ENCODE measurements at regions not wholly inside any gene's neighbourhood (a gene's known extent, or its start where the extent isn't known, plus 50 kb on each side); places are given as distances from the start of the nearest gene placed in this dataset.
"Not testable (repeated sequence)": the region's sequence is repeated elsewhere in the genome, so short reads cannot be mapped to it uniquely, and the experiment has no call there.

DNA sequence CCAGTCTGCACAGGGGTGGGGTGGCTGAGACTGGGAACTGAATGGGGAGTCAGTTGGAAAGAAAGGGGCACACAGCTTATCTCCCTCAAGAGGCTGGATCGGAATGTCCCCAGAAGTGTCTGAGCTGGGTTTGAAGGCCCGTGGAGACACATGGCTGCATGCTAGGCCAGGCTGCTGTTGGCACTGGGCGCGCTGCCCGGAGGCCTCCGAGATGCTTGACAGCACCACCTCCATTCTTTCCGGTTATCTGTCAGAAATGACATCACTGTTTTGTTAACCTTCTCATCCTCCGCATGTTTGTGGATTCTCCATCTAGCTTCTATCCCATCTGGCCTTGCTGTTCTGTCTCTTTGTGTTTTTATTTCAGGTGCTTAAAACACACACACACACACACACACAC lies 85.5 kb downstream of the APIP start:
- no peaks in the 10 kb centered on the region for H3K9me3 ChIP-seq (ENCODE audit: control insufficient read depth in 1 of 2, low read length in 2 of 2)
- no peaks in the 10 kb centered on the region for H3K27me3 ChIP-seq (ENCODE audit: low read depth, low read length)
- no peak overlapping the region for H3K27ac ChIP-seq (ENCODE audit: low read length)

DNA sequence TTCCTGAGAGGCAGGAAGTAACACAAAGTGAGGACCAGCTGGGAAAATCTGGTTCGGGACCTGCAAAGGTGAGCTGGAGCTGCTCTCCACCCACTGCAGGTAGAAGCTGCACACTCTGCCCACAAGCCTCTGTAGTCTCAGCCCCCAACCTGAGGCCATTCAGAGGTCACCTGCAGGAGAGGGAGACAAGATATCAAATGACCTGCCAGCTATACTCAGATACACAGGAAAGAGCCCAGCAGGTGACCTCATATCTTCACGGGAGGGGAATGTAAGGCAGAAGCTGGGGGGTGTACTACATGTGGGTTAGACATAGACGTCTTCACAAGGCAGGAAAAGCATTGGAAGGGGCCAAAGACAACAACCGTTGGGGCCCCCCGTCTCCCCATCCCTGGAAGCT lies 86.1 kb downstream of the APIP start:
- no peak overlapping the region for H3K27ac ChIP-seq (ENCODE audit: low read length)
- H3K4me1 ChIP-seq (ENCODE audit: control insufficient read depth in 1 of 2, insufficient read depth in 2 of 2, low read length in 2 of 2) = no peaks in the 10 kb centered on the region
- H3K27me3 ChIP-seq (ENCODE audit: low read depth, low read length) = no peaks in the 10 kb centered on the region
- H3K4me3 ChIP-seq (ENCODE audit: low read depth in 1 of 2, low read length in 2 of 2) = no peak overlapping the region
- H3K36me3 ChIP-seq (ENCODE audit: control insufficient read depth in 1 of 2, insufficient read depth in 2 of 2, low read length in 2 of 2) = no peaks in the 10 kb centered on the region
- no peaks in the 10 kb centered on the region for H3K9me3 ChIP-seq (ENCODE audit: control insufficient read depth in 1 of 2, low read length in 2 of 2)

More for the DNA sequence above, 85.5 kb downstream of the APIP start:
- no peak overlapping the region for H3K4me3 ChIP-seq (ENCODE audit: low read depth in 1 of 2, low read length in 2 of 2)
- no peaks in the 10 kb centered on the region for H3K36me3 ChIP-seq (ENCODE audit: control insufficient read depth in 1 of 2, insufficient read depth in 2 of 2, low read length in 2 of 2)
- no peaks in the 10 kb centered on the region for H3K4me1 ChIP-seq (ENCODE audit: control insufficient read depth in 1 of 2, insufficient read depth in 2 of 2, low read length in 2 of 2)

DNA sequence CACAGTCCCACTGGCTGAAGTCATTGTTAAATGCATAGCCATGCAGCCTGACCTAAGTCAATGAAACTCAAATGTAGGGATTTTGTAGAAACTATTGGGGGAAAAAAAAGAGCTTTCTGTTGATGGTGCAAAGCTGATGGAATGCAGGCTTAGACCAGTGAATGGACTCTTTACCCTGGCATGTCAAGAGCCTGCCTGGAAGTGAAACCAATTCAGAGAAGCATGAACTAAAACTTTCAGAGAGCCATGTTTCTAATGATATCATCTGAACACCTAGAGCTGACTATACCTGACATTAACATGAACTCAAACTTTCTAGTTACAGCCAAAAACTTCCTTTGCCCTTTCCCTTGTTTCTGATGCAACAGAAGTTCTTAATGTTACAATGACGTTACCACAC lies 89.0 kb downstream of the APIP start:
- Histone ChIP-seq H3K27ac (ENCODE audit: low read length) (no peak overlapping the region), H3K27me3 (ENCODE audit: low read depth, low read length) (no peaks in the 10 kb centered on the region), H3K36me3 (ENCODE audit: control insufficient read depth in 1 of 2, insufficient read depth in 2 of 2, low read length in 2 of 2) (no peaks in the 10 kb centered on the region), H3K4me1 (ENCODE audit: control insufficient read depth in 1 of 2, insufficient read depth in 2 of 2, low read length in 2 of 2) (no peaks in the 10 kb centered on the region), H3K4me3 (ENCODE audit: low read depth in 1 of 2, low read length in 2 of 2) (no peak overlapping the region), H3K9me3 (ENCODE audit: control insufficient read depth in 1 of 2, low read length in 2 of 2) (no peaks in the 10 kb centered on the region)

DNA sequence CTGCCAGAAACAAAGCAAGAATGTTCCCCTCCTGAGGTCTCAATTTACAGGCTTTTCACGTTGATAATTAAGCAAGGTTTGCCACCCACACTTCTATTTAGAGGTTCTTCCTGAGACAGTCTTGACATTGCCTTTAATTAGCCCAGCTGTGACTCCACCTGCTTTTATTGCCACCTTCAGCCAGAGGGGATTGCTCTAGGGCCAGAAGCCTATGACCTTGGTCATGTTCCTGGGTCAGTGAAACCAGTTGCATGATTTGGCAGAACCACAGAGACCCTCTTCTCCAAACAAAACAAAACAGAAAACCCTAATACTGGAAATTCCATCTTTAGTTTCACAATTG lies 89.8 kb downstream of the APIP start:
- Histone ChIP-seq H3K27ac (ENCODE audit: low read length) (peak overlapping the region; percentile 32), H3K4me3 (ENCODE audit: low read depth in 1 of 2, low read length in 2 of 2) (no peak overlapping the region)

DNA sequence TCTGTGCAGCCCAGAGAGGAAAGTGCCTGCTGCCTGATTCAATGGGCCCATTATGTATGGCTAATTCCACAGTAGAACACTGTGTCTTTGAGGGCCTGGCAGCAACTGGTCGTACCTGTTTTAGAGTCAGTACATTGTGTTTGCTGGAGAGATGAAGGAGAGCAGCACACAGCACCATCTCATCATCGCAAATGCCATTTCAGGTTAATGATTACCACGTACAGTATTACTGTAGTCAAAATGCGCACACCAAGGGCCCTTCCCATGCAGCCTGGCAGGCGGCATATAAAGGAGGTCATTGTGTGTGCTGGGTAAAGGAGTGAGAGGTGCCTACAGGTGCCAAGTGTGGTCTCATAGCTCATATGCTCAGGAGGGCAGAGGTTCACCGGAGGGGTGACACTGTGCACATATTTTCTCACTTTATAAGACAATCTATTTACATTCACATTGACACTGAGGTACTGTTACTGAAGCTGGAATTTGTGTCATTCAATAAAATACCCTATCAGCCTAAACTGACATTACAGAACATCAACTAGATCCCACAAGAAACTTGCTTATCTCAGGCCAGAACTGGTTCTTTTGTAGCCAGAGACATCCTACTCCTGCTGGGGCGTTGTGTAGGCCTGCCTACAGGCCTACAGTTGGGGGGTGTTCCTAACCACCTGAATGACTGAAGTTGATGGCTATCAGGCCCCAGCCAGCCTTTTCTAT lies 90.4 kb downstream of the APIP start:
- H3K4me1 ChIP-seq (ENCODE audit: control insufficient read depth in 1 of 2, insufficient read depth in 2 of 2, low read length in 2 of 2) = no peaks in the 10 kb centered on the region
- no peaks in the 10 kb centered on the region for H3K9me3 ChIP-seq (ENCODE audit: control insufficient read depth in 1 of 2, low read length in 2 of 2)
- H3K4me3 ChIP-seq (ENCODE audit: low read depth in 1 of 2, low read length in 2 of 2) = no peak overlapping the region

More for the DNA sequence above, 89.8 kb downstream of the APIP start:
- no peaks in the 10 kb centered on the region for H3K9me3 ChIP-seq (ENCODE audit: control insufficient read depth in 1 of 2, low read length in 2 of 2)
- no peaks in the 10 kb centered on the region for H3K36me3 ChIP-seq (ENCODE audit: control insufficient read depth in 1 of 2, insufficient read depth in 2 of 2, low read length in 2 of 2)
- no peaks in the 10 kb centered on the region for H3K27me3 ChIP-seq (ENCODE audit: low read depth, low read length)
- H3K4me1 ChIP-seq (ENCODE audit: control insufficient read depth in 1 of 2, insufficient read depth in 2 of 2, low read length in 2 of 2) = no peaks in the 10 kb centered on the region

DNA sequence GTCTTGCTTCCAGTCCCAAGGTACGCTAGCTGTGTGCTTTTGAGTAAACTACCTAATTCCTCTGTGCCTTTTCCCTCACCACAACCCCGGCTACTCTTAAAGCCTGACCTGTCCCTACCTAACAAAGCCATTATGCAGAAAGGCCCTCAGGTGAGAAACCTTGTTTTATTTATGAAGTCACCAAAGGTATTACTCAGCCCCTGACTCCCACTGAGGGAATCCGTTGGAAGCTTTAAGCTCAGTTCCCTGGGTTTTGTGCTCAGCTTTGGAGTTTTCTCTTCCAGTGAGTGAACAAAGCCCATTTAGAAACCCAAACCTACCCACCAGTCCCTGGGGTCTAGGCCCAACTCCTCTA lies 90.9 kb downstream of the APIP start:
- Histone ChIP-seq H3K4me3 (ENCODE audit: low read depth in 1 of 2, low read length in 2 of 2) (no peak overlapping the region), H3K36me3 (ENCODE audit: control insufficient read depth in 1 of 2, insufficient read depth in 2 of 2, low read length in 2 of 2) (no peaks in the 10 kb centered on the region), H3K27me3 (ENCODE audit: low read depth, low read length) (no peaks in the 10 kb centered on the region), H3K4me1 (ENCODE audit: control insufficient read depth in 1 of 2, insufficient read depth in 2 of 2, low read length in 2 of 2) (no peaks in the 10 kb centered on the region), H3K9me3 (ENCODE audit: control insufficient read depth in 1 of 2, low read length in 2 of 2) (no peaks in the 10 kb centered on the region), H3K27ac (ENCODE audit: low read length) (peak overlapping the region; percentile 29)

More for the DNA sequence above, 90.4 kb downstream of the APIP start:
- peak overlapping the region; percentile 32 for H3K27ac ChIP-seq (ENCODE audit: low read length)
- H3K27me3 ChIP-seq (ENCODE audit: low read depth, low read length) = no peaks in the 10 kb centered on the region
- H3K36me3 ChIP-seq (ENCODE audit: control insufficient read depth in 1 of 2, insufficient read depth in 2 of 2, low read length in 2 of 2) = no peaks in the 10 kb centered on the region

DNA sequence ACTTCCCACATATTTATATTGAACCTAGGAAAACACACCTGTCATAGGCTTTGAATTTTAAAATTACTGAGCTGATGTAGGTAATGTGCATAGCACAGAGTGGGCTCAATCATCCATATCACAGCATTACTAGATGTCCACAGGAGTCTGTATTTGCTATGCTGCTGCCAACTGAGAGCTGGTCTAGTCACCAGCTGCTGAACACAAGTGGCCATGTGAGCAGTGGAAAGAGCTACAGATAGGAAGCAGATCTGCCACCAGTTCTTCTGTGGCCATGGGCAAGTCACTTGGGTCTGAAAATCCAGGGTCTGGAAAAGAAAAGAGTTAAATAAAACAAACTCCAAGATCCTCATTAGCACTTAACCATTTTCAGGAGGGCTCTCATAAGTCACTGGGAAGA lies 91.8 kb downstream of the APIP start:
- Histone ChIP-seq H3K36me3 (ENCODE audit: control insufficient read depth in 1 of 2, insufficient read depth in 2 of 2, low read length in 2 of 2) (no peaks in the 10 kb centered on the region), H3K4me3 (ENCODE audit: low read depth in 1 of 2, low read length in 2 of 2) (no peak overlapping the region), H3K27me3 (ENCODE audit: low read depth, low read length) (no peaks in the 10 kb centered on the region), H3K9me3 (ENCODE audit: control insufficient read depth in 1 of 2, low read length in 2 of 2) (no peaks in the 10 kb centered on the region), H3K27ac (ENCODE audit: low read length) (peak overlapping the region; percentile 24), H3K4me1 (ENCODE audit: control insufficient read depth in 1 of 2, insufficient read depth in 2 of 2, low read length in 2 of 2) (no peaks in the 10 kb centered on the region)

DNA sequence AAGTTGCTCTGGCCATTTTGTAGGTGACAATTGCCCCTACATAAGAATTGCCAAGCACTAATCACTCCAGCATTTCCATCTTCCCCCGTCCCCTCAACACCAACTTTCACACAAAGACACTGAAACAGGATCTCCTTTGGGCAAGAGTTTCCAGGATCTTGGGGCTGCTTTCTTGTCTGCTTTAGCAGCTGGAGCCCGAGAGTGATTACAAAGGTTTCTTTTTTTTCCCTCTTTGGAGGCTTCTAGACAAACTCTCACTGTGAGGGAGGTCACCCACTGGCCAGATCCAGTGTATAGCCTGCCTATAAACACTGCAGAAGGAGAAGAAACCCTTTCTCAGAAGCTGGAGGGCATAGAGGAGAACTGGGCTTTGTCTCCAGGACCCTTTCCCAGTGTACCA lies 92.5 kb downstream of the APIP start:
- Histone ChIP-seq H3K4me1 (ENCODE audit: control insufficient read depth in 1 of 2, insufficient read depth in 2 of 2, low read length in 2 of 2) (no peaks in the 10 kb centered on the region), H3K4me3 (ENCODE audit: low read depth in 1 of 2, low read length in 2 of 2) (no peak overlapping the region)

DNA sequence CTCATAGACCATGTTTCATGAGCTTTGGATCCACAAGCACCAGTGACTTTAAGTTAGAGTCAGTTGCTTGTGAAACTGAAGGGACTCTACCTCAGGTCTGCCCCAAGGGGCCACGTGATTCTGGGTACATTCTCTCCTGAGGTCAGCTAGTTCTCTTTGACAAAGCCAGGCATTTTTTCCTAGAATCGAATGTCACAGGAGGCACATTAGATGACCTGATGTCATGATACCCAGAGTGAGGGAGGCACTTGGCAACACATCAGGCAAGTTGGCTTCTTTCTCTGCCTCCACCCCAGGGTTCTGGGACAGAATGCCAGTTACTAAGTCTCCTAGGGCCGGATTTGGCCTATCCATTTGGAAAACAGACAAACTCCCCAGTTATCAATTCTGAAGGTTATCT lies 93.0 kb downstream of the APIP start:
- H3K27ac ChIP-seq (ENCODE audit: low read length) = no peak overlapping the region
- H3K9me3 ChIP-seq (ENCODE audit: control insufficient read depth in 1 of 2, low read length in 2 of 2) = no peaks in the 10 kb centered on the region
- H3K27me3 ChIP-seq (ENCODE audit: low read depth, low read length) = no peaks in the 10 kb centered on the region
- no peak overlapping the region for H3K4me3 ChIP-seq (ENCODE audit: low read depth in 1 of 2, low read length in 2 of 2)
- no peaks in the 10 kb centered on the region for H3K4me1 ChIP-seq (ENCODE audit: control insufficient read depth in 1 of 2, insufficient read depth in 2 of 2, low read length in 2 of 2)
- no peaks in the 10 kb centered on the region for H3K36me3 ChIP-seq (ENCODE audit: control insufficient read depth in 1 of 2, insufficient read depth in 2 of 2, low read length in 2 of 2)

More for the DNA sequence above, 92.5 kb downstream of the APIP start:
- H3K9me3 ChIP-seq (ENCODE audit: control insufficient read depth in 1 of 2, low read length in 2 of 2) = no peaks in the 10 kb centered on the region
- no peak overlapping the region for H3K27ac ChIP-seq (ENCODE audit: low read length)
- no peaks in the 10 kb centered on the region for H3K36me3 ChIP-seq (ENCODE audit: control insufficient read depth in 1 of 2, insufficient read depth in 2 of 2, low read length in 2 of 2)
- no peaks in the 10 kb centered on the region for H3K27me3 ChIP-seq (ENCODE audit: low read depth, low read length)

DNA sequence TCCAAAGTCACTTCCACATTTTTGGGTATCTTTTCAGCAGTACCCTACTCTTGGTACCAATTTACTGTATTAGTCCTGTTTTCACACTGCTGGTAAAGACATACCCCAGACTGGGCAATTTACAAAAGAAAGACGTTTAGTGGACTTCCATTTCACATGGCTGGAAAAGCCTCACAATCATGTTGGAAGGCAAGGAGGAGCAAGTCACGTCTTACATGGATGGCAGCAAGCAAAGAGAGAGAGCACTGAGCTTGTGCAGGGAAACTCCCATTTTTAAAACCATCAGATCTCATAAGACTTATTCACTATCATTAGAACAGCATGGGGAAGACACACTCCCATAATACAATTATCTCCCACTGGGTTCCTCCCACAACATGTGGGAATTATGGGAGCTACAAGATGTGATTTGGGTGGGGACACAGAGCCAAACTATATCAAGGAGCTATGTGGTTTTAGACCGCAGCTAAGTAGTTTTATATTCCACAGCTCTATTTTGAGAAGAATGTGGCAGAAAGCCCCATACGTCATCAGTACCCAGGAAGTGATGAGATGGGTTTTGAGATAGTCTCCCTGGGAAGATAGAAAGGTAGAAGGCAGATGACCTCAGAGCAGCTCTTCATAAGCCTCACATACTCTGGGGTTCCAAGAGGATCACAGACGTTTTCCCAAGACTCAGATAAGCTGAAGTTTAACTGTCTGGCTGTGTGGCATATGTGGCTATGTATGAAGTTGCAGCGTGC lies 96.3 kb downstream of the APIP start:
- H3K27ac ChIP-seq (ENCODE audit: low read length) = no peak overlapping the region
- H3K36me3 ChIP-seq (ENCODE audit: control insufficient read depth in 1 of 2, insufficient read depth in 2 of 2, low read length in 2 of 2) = no peaks in the 10 kb centered on the region
- no peak overlapping the region for H3K4me3 ChIP-seq (ENCODE audit: low read depth in 1 of 2, low read length in 2 of 2)
- peaks cover 0 to 2% of the 10 kb centered on the region in 2 donors for H3K9me3 ChIP-seq (ENCODE audit: control insufficient read depth in 1 of 2, low read length in 2 of 2)
- no peaks in the 10 kb centered on the region for H3K4me1 ChIP-seq (ENCODE audit: control insufficient read depth in 1 of 2, insufficient read depth in 2 of 2, low read length in 2 of 2)
- no peaks in the 10 kb centered on the region for H3K27me3 ChIP-seq (ENCODE audit: low read depth, low read length)

DNA sequence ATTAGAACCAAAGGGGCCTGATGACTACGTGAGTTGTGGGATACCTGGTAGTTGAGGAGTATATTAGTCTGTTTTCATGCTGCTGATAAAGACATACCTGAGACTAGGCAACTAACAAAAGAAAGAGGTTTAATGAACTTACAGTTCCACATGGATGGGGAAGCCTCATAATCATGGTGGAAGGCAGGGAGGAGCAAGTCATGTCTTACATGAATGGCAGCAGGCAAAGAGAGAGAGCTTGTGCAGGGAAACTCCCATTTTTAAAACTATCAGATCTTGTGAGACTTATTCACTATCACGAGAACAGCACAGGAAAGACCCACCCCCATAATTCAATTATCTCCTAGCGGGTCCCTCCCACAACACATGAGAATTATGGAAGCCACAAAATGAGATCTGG lies 98.4 kb downstream of the APIP start:
- H3K36me3 ChIP-seq (ENCODE audit: control insufficient read depth in 1 of 2, insufficient read depth in 2 of 2, low read length in 2 of 2); H3K9me3 ChIP-seq (ENCODE audit: control insufficient read depth in 1 of 2, low read length in 2 of 2); H3K4me3 ChIP-seq (ENCODE audit: low read depth in 1 of 2, low read length in 2 of 2); H3K27me3 ChIP-seq (ENCODE audit: low read depth, low read length); H3K4me1 ChIP-seq (ENCODE audit: control insufficient read depth in 1 of 2, insufficient read depth in 2 of 2, low read length in 2 of 2); H3K27ac ChIP-seq (ENCODE audit: low read length): not testable (repeated sequence)

Measured in muscle layer of duodenum (tissue), 2 donors.